ENCODE measurements at regions not wholly inside any gene's neighbourhood (a gene's known extent, or its start where the extent isn't known, plus 50 kb on each side); places are given as distances from the start of the nearest gene placed in this dataset.
"Not testable (repeated sequence)": the region's sequence is repeated elsewhere in the genome, so short reads cannot be mapped to it uniquely, and the experiment has no call there.

- no peak for DNase-seq
These were observed 146.2 kb upstream of the LAMA2 start for GRCh38 chr6:128736780-128737179.

GRCh38 chr6:128731249-128732165, 151.4 kb upstream of the LAMA2 start:
- DNase-seq = no peak

- no peak for DNase-seq
These were observed 155.4 kb upstream of the LAMA2 start for GRCh38 chr6:128727500-128727899.

- DNase-seq = no peak
These were observed 157.4 kb upstream of the LAMA2 start for GRCh38 chr6:128725271-128726233.

- no peak for DNase-seq
These were observed 158.2 kb upstream of the LAMA2 start for GRCh38 chr6:128724738-128725137.

- DNase-seq = no peak
These were observed 159.3 kb upstream of the LAMA2 start for GRCh38 chr6:128723667-128724066.

- no peak for DNase-seq
These were observed 162.0 kb upstream of the LAMA2 start for GRCh38 chr6:128720891-128721290.

- no peak for DNase-seq
These were observed 163.2 kb upstream of the LAMA2 start for GRCh38 chr6:128719786-128720185.

GRCh38 chr6:128713461-128713860, 169.5 kb upstream of the LAMA2 start:
- DNase-seq = no peak

- no peak for DNase-seq
These were observed 170.0 kb upstream of the LAMA2 start for GRCh38 chr6:128712898-128713297.

- DNase-seq = no peak
These were observed 171.8 kb upstream of the LAMA2 start for GRCh38 chr6:128711149-128711548.

- DNase-seq = no peak
These were observed 172.6 kb upstream of the LAMA2 start for GRCh38 chr6:128710315-128710714.

- no peak for DNase-seq
These were observed 178.3 kb upstream of the LAMA2 start for GRCh38 chr6:128704601-128705000.

GRCh38 chr6:128703794-128704193, 179.1 kb upstream of the LAMA2 start:
- DNase-seq = not testable (repeated sequence)

- DNase-seq = no peak
These were observed 176.6 kb upstream of the PTPRK start for GRCh38 chr6:128696691-128697689.

GRCh38 chr6:128694303-128695009, 174.1 kb upstream of the PTPRK start:
- DNase-seq = no peak

- DNase-seq = no peak
These were observed 169.7 kb upstream of the PTPRK start for GRCh38 chr6:128690063-128690462.

- no peak for DNase-seq
These were observed 165.7 kb upstream of the PTPRK start for GRCh38 chr6:128686084-128686483.

- DNase-seq = no peak
These were observed 156.1 kb upstream of the PTPRK start for GRCh38 chr6:128676456-128676855.

- no peak for DNase-seq
These were observed 151.6 kb upstream of the PTPRK start for GRCh38 chr6:128672023-128672422.

- no peak for DNase-seq
These were observed 147.0 kb upstream of the PTPRK start for GRCh38 chr6:128667339-128667858.

Measured in NCI-H1048 (cell line).